ENCODE measurements at regions not wholly inside any gene's neighbourhood (a gene's known extent, or its start where the extent isn't known, plus 50 kb on each side); places are given as distances from the start of the nearest gene placed in this dataset.
"Not testable (repeated sequence)": the region's sequence is repeated elsewhere in the genome, so short reads cannot be mapped to it uniquely, and the experiment has no call there.

DNA sequence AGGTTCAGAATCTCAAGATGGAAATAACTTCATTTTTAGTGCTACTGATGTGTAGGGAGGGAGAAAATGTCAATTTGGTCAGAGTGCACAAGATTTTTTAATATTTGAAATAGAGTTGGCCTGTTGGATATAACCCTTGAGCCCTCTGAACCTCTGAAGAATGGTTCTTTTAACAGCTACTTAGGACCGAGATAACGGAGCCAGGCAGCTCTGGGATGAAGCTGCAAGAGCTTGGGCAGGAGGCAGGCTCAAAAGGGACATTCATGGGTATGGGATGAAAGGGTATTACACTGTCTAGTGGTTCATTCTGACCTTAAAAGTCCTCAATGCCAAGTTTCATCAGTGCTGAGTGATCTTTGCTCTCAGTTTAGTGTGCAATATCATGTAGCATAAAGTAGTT is 111.4 kb upstream of the CPHXL start:
- DNase-seq, result no peak

GRCh38 chr16:75841517-75841916 is 115.2 kb upstream of the CPHXL start:
- DNase-seq, result no peak

GRCh38 chr16:75847172-75847571 is 120.9 kb upstream of the CPHXL start:
- no peak for DNase-seq

- DNase-seq, result peak in 1 of 4 experiments; percentile 7
Observed at GRCh38 chr16:75854152-75854551, 127.9 kb upstream of the CPHXL start.

GRCh38 chr16:75860326-75861053 is 134.2 kb upstream of the CPHXL start:
- DNase-seq, result no peak

DNA sequence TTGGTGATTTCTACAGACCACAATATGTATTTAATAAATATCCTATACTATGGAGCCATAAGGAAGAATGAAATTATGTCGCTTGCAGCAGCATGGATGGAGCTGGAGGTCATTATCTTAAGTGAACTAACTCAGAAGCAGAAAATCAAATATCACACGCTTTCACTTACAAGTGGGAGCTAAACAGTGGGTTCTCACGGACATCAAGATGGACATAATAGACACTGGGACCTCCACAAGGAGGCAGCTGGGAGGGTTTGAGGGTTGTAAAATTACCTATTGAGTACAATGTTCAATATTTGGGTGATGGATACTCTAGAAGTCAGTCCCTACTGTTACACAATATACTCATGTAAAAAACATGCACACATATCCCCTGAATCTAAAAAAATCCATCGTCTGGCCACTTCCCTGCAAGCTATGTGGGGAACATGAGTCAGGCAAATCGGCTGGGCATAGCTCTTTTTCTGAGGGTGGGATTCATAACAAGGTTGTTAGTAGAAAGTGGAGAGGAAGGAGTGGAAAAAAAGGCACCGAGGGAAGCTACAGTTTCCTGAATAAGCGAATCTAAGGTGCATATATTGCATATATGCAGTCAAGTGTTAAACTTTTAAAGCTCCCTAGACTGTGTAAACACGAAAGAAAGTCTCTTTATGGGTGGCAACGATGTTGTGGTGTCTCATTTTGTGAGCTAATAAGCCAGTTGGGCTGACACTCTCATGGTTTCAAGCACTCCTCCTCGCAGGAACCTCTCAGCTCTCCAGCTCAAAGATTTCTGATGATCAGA is 135.2 kb upstream of the CPHXL start:
- no peak for DNase-seq

- no peak for DNase-seq
Observed at GRCh38 chr16:75862098-75862386, 135.8 kb upstream of the CPHXL start.

DNA sequence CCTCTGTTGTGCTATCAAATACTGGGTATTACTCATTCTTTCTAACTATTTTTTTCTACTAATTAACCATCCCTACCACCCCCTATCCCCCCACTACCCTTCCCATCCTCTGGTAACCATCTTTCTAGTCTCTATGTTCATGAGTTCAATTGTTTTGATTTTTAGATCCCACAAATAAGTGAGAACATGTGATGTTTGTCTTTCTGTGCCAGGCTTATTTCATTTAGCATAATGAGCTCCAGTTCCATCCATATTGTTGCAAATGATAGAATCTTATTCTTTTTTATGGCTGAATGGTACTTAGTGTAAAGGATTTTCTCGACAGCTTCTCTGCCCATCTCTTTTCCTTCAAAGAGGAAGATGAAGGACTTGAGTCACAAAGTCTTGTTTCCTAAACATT is 138.0 kb upstream of the CPHXL start:
- DNase-seq, result no peak

GRCh38 chr16:75865736-75866135 is 139.4 kb upstream of the CPHXL start:
- no peak for DNase-seq

DNA sequence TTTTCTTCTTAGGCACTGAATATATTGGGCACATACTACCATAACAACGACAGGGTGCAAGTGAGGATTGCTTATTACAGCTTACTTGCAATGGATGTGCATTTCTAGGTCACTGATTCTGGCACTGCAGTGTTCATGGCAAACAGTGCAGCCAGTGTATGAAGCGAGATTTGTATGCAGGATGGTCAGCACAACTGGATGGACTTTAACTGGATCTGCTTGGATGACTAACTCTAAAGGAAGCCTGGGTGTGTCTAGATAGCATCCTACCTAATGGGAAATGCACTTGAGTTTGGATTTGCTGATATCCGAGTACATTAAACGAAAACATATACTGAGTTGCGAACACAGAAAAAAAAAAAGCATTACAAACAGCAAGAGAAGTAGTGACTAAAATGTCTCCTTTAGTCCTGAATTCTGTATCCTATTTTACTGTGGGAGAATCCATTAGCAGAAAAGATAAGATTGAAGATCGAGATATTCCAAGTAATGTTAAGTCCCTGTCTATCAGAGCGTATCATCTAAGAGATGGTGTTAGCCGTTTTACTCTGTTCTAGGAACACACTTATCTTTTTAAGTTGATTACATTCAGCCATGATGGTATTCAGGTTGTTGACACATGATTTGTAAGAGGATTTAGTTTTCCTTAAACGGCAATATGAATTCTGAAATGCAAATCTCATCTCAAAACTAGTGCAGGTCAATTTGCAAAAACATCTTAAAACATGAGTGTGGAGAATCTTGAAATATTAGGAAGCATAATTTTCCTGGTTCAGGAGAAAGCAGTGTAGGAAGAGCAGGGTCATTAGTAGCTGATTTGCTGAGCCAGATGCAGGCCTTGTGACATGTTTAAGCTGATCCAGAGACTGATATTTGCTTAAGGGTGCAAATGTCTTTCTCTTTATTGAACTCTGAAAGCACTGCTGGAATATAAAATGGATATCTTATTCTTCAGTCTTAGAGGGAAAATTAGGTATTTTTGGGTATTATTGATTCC is 142.6 kb upstream of the CPHXL start:
- DNase-seq, result no peak

DNA sequence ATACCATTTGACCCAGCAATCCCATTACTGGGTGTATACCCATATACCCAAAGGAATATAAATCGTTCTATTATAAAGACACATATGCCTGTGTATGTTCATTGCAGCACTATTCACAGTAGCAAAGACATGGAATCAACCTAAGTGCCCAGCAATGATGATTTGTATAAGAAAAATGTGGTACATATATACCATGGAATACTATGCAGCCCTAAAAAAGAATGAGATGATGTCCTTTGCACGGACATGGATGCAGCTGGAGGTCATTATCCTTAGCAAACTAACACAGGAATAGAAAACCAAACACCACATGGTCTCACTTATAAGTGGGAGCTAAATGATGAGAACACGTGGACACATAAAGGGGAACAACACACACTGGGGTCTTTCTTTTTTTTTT is 155.0 kb upstream of the CPHXL start:
- DNase-seq, result not testable (repeated sequence)

GRCh38 chr16:75899163-75899562 is 172.9 kb upstream of the CPHXL start:
- DNase-seq, result no peak

DNA sequence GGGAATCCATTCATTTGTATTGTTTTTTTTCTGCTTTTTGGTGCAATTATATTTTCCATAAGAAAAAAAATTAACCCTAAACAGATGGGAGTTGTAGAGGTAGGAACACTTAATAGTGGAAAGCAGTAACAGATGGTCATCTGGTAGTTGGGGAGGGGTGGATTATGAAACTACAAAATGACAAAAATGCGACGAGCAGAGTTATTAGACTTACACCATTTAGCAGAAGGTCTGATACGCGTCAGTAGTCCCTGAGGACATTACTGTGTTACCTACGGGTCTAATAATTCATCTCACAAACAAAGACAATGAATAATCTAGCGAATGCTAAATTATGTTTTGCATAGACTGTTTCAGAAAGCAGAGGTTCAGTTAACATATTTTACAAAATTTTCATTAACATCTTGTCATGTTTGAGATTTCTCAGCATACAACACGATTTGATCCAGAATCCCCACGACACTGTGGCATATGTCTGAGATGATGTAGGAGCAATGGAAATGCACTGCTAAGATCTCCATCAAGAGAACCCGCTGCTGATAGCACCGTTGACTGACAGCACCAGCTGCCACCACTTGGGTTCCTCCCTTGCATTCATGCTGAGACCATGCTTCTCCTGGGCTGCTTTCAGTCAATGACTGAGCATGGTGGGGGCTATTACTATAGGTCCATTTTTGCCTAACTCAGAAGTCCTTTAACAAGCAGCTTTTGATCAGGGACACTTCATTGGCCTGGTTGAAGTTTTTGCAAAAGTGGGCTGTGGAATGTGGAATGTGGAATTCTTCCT is 182.2 kb upstream of the CPHXL start:
- no peak for DNase-seq

DNA sequence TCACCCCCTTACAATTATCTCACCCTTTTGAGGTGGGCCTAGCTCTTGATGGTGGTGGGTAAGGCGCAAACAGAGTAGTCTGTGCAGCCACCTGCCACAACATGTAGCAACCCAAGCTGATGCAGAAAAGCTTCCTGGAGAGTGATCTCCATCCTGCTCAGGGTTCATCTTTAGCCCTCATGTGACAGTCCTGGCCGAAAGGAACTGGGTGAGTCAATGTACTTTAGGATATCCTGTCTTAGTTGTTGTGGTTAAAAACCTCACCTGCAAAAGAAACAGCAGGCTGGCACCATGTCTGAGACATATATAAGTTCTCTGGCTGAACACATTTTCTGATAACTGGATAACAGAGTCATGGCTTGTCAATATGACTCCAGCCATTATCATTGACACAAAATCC is 183.5 kb upstream of the CPHXL start:
- no peak for DNase-seq

DNA sequence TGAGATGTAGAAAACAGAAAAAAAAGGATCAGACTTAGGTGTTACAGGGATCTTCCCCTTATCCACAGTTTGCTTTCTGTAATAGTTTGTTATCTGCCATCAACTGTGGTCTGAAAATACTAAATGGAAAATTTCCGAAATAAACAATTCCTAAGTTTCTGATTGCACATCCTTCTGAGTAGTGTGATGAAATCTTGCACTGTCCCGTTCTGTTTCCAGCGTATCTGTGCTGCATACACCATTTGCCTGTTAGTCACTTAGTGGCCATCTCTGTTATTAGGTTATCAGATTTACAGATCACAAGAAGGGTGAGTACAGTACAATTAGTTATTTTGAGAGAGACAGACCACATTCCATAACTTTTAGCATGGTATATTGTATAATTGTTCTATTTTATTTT is 185.6 kb upstream of the CPHXL start:
- no peak for DNase-seq

DNA sequence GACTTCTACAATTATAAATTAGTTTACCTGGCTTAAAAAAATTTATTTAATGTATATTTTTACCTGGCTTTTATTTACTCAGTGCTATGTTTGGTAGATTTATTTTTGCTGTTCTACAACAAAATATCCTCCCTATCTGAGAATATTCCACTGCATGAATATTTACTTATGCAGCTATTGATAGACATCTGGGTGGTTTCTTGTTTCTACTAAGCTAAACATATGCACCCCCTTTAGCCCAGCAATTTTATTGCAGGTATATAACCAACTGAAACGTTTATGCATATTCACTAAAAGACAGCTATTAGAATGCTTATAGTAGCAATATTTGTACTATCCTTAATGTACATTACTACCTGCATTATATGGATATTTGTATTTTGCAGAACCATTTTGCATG is 187.7 kb upstream of the CPHXL start:
- no peak for DNase-seq

DNA sequence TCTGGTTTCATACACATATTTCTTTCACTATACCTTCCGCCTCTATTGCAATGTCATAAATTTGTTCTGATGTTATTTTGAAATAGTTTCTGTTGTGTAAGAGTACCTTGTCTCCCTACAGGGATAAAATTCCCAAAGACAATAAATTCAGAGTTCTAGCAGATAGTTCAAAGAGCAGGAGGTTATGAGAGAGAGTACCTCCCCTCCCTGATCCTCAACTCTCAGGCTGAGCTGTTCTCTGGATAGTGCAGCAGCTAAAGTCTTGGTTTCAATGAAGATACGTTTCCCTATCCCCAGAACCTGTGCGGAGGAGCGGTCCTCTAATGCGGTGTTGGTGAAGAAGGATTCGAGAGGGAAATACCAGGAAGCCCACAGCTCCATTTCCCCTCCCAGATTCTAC is 190.2 kb upstream of the CPHXL start:
- no peak for DNase-seq

- no peak for DNase-seq
Observed at GRCh38 chr16:75918109-75918508, 191.8 kb upstream of the CPHXL start.

DNA sequence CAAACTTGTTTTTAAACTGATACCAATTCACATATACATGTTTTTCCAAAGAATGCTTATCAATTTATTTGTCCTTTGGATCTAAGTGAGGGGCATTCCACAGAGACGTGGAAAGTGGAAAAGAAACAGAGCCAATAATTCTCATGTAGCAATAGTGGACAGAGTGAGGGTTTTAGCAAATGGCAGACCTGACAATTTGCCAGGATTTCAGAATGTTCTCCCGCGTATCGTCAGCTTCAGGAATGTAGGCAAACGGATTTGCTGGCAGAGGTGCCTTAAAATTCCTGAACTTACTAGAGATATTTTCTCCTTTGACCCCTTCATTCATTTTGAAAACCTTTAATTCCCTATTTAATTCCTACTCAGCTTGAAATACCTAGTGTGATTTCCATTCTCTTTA is 193.4 kb upstream of the CPHXL start:
- no peak for DNase-seq

GRCh38 chr16:75921281-75921680 is 195.0 kb upstream of the CPHXL start:
- no peak for DNase-seq

DNA sequence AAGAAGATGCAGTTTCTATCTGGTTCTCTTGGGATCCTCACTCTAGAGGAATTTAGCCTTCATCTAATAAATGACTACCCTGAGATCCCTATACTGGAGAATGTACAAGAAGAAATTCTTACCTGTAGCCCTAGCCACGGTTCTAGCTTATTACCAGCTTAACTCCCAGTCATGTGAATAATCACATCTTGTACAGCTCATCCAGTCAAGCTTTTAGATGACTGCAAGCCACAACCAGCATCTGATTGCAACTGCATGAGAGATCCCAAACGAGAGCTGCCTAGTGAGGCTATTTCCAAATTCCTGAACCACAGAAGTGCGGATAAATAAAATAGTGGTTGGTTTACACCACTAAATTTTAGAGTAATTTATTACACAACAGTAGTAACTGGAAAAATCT is 196.0 kb upstream of the CPHXL start:
- DNase-seq, result no peak

DNA sequence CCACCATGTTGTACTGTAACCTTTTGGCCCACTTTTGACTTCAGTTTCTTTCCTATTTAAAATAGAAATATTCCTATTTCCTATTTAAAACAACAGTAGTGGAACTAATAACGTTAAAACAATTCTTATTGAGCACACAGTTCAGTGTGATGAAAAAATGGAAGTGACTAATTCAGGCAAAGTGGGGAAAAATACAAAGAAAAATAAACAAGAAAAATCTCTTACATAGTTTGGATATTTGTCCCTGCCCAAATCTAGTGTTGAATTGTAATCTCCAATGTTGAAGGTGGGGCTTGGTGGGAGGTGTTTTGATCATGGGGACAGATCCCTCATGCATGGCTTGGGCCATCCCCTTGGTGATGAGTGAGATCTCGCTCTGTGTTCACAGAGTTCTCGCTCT is 198.1 kb upstream of the CPHXL start:
- DNase-seq, result no peak

DNA sequence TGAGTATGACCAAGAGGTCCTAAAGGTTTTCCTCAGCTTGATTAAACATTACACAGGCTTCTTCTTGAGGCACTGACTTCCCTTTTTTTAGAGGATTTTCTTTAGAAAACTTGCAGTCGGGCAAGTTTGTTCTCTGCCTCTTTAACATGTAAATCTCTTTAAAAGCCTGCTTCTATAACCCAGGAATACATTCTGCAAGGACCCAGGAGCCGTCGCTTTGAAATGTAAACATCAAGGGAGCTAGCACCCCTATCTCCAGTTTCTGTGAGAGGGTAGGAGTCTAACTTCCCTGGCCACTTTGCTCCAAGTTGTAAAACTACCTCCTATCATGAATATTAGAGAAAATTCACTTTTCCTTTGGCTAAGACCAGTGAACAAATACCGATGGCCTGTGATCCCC is 201.5 kb upstream of the CPHXL start:
- no peak for DNase-seq
